ENCODE measurements at regions not wholly inside any gene's neighbourhood (a gene's known extent, or its start where the extent isn't known, plus 50 kb on each side); places are given as distances from the start of the nearest gene placed in this dataset.

DNA sequence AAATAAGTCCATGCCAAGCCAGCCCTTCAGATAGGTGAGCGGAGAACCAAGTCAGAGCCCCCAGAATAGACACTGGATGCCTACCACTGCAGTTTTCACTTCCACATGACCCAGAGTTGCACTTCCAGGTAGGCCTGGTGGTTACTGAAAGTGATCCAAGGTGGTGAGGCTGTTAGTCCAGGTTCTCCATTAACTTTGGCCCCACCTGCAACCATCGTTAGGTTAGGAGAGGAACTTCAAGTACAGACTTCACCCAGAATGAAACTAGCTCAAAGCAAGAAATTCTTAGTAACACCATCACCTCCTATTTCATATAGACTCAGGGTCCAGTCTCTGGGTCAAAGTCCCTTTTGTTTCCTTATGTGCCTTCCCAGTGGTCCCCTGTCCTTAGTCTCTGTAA lies 293.1 kb upstream of the ID2 start:
- Mint-ChIP-seq H3K9me3 (no peaks in the 10 kb centered on the region), H3K27me3 (ENCODE audit: insufficient read depth) (0 out of 2 replicates have a peak, but pooled peaks cover 5% of the 10 kb centered on the region), H3K4me3 (no peak overlapping the region), H3K27ac (no peak overlapping the region), H3K36me3 (ENCODE audit: low read depth) (no peaks in the 10 kb centered on the region), H3K4me1 (ENCODE audit: low read depth) (peaks cover 11% of the 10 kb centered on the region)
- TF ChIP-seq, protein P1, sequence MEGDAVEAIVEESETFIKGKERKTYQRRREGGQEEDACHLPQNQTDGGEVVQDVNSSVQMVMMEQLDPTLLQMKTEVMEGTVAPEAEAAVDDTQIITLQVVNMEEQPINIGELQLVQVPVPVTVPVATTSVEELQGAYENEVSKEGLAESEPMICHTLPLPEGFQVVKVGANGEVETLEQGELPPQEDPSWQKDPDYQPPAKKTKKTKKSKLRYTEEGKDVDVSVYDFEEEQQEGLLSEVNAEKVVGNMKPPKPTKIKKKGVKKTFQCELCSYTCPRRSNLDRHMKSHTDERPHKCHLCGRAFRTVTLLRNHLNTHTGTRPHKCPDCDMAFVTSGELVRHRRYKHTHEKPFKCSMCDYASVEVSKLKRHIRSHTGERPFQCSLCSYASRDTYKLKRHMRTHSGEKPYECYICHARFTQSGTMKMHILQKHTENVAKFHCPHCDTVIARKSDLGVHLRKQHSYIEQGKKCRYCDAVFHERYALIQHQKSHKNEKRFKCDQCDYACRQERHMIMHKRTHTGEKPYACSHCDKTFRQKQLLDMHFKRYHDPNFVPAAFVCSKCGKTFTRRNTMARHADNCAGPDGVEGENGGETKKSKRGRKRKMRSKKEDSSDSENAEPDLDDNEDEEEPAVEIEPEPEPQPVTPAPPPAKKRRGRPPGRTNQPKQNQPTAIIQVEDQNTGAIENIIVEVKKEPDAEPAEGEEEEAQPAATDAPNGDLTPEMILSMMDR (IDR thresholded peaks at IDR 0.05) = no peak
- no peak for DNase-seq

DNA sequence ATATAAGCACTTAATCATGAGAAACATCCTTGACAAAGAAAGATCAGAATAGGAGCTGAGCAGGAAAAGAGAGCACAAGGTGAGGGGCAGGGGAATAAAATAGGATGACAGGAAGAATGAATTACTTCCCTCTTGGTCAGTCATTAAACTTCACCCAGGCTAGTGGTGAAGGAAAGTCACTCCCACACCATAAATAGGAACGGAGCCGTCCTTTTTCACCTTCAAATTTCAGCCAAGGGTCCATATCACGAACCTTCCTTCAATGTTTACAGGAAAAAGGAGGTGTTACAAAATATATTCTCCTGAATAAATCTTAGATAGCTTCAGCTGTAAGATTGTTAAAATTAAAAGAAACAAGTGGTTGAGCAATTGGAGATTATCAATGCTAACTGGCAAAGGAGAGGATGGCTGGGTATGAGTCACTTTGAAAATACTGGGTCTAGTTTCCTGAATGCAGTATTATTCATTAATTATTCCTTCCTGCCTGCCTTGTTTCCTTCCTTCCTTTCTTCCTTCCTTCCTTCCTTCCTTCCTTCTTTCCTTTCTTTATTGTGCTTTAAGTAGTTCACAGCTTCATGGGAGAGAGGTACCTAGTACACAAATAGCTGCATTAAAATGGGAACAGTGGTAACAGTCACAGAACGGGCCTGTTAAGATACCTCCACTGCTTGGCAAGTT lies 292.3 kb upstream of the ID2 start:
- TF ChIP-seq, protein P1 (IDR thresholded peaks at IDR 0.05) = no peak
- peaks cover 9% of the 10 kb centered on the region for H3K27me3 Mint-ChIP-seq (ENCODE audit: insufficient read depth)
- no peak overlapping the region; the same call in 1 of the 2 replicates for H3K27ac Mint-ChIP-seq
- no peak for DNase-seq
- H3K9me3 Mint-ChIP-seq = no peaks in the 10 kb centered on the region
- H3K36me3 Mint-ChIP-seq (ENCODE audit: low read depth) = no peaks in the 10 kb centered on the region
- no peak overlapping the region for H3K4me3 Mint-ChIP-seq
- peaks cover 11% of the 10 kb centered on the region for H3K4me1 Mint-ChIP-seq (ENCODE audit: low read depth)

DNA sequence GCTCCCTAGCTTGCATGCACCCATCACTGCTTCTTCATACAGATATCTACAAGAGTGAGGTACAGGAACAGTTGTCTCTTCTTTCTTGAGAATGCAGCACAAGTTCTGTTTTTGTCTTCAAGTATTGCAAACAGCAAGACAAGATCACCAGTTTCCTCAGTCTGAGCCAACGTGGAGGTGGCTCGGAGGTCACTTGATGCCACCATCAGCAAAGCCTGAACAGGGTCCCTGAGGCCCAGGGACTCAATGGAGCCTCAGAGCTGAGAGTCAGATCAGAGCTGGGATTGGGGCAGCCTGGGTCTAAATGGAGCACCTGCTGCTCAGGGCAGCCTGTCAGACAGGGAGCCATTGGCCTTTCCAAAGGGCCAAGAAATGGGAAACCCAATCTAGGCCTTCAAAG lies 290.7 kb upstream of the ID2 start:
- no peaks in the 10 kb centered on the region for H3K36me3 Mint-ChIP-seq (ENCODE audit: low read depth)
- H3K9me3 Mint-ChIP-seq = no peaks in the 10 kb centered on the region
- H3K4me1 Mint-ChIP-seq (ENCODE audit: low read depth) = peaks cover 11% of the 10 kb centered on the region
- peaks cover 11% of the 10 kb centered on the region for H3K27me3 Mint-ChIP-seq (ENCODE audit: insufficient read depth)
- DNase-seq = no peak
- H3K4me3 Mint-ChIP-seq = no peak overlapping the region
- no peak overlapping the region for H3K27ac Mint-ChIP-seq
- TF ChIP-seq, protein P1 (IDR thresholded peaks at IDR 0.05) = no peak

DNA sequence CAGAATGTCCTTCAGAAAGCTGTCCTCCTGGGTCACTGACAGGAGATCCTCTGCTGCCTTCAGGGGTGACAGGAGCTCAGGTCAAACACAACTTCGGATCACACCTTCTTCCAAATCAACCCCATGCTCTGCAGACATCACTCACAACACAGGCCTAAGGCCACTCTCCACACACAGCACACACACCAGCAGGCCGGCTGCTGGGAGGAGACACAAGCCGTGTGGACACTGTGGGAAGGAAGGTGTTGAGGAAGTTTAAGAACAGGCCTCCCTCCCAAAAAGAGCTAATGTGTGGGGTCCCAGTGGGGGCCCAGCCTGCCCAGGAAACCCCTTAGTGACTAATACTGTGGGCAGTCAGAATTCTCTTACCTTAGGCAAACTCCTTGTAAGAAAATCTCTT lies 290.3 kb upstream of the ID2 start:
- Mint-ChIP-seq H3K9me3 (no peaks in the 10 kb centered on the region), H3K4me3 (no peak overlapping the region), H3K27ac (no peak overlapping the region), H3K27me3 (ENCODE audit: insufficient read depth) (peaks cover 11% of the 10 kb centered on the region), H3K36me3 (ENCODE audit: low read depth) (no peaks in the 10 kb centered on the region), H3K4me1 (ENCODE audit: low read depth) (peaks cover 11% of the 10 kb centered on the region)
- TF ChIP-seq, protein P1 (IDR thresholded peaks at IDR 0.05) = no peak
- no peak for DNase-seq

DNA sequence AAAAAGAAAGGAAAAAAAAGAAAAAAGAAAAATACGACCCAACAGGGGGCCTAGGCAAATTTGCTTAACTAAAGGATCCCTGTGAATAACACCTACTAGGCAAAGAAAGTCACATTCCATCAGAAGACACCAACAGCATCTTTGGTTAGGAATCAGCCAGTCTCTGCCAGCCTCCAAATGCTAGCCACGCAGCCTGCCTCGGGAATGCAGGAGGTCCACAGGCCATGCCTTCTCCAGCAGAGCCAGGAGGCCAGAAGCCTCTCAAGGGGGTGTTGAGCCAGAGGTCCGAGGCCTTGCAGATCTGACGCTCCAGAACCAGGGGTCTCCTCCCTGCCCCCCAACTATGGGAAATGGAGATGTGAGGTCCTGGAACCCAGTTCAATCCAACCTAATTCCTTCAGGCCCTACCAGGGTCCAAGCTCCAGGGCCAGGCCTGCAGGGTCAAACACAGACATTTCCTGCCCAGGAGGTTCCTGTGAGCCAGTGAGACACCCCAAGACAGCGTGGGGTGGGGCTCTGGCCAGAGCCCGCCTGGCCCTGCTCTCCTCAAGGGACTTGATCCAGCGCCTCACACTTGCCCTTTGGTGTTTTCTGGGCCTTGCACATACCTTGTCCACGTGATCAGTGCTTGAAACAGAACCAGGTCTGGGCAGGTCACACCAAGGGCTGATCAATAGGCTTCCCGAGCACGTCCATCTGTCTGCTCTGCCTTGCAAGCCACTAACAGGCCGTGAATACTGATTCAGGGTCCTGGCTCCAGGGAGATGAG lies 289.6 kb upstream of the ID2 start:
- Mint-ChIP-seq H3K4me1 (ENCODE audit: low read depth) (peaks cover 11% of the 10 kb centered on the region), H3K27me3 (ENCODE audit: insufficient read depth) (peaks cover 11% of the 10 kb centered on the region), H3K4me3 (no peak overlapping the region), H3K9me3 (peaks cover 3% of the 10 kb centered on the region; the same call in 1 of the 2 replicates), H3K27ac (no peak overlapping the region), H3K36me3 (ENCODE audit: low read depth) (no peaks in the 10 kb centered on the region)
- TF ChIP-seq, protein P1 (IDR thresholded peaks at IDR 0.05) = no peak
- DNase-seq = no peak

All from HFFc6 (cell line).